ENCODE measurements at regions not wholly inside any gene's neighbourhood (a gene's known extent, or its start where the extent isn't known, plus 50 kb on each side); places are given as distances from the start of the nearest gene placed in this dataset.

- TF ChIP-seq TSC22D2 (CRISPR knock-in tag; IDR thresholded peaks at IDR 0.05; ENCODE audit: borderline replicate concordance) (no peak), ZBTB7A (CRISPR knock-in tag; IDR thresholded peaks at IDR 0.05) (no peak), RNF2 (conservative IDR thresholded peaks at IDR 0.05; ENCODE audit: low read depth) (no peak), ZNF777 (CRISPR knock-in tag; IDR thresholded peaks at IDR 0.05) (no peak), SIN3B (IDR thresholded peaks at IDR 0.05; ENCODE audit: low read length) (no peak), KLF16 (CRISPR knock-in tag; IDR thresholded peaks at IDR 0.05) (no peak)
These were observed 123.2 kb downstream of the MAB21L3 start for GRCh38 chr1:116234429-116234828.
